Gastroesophageal sphincter (tissue), 4 donors: ENCODE measurements at regions not wholly inside any gene's neighbourhood (a gene's known extent, or its start where the extent isn't known, plus 50 kb on each side); places are given as distances from the start of the nearest gene placed in this dataset.
A peak's percentile ranks its signal among the peaks of the same experiment; 100 is the strongest.

Source experiments
- ATAC-seq: fragments of 150-250 bp; one replicate; pipeline ENCODE4 v1.9.1; 2016; ENCODE audit warnings: mild to moderate bottlenecking, moderate library complexity
- H3K27ac ChIP-seq, 4 donors: fragments of 200-600 bp; sonication (generic) in 3 of 4; 1 replicate in 3 of 4; 2 replicates in 1 of 4; pipeline ENCODE4 v1.5.1; 2016 to 2019
- H3K27me3 ChIP-seq: fragments of 200-600 bp; sonication (generic); one replicate; pipeline ENCODE4 v1.5.1; 2019
- H3K36me3 ChIP-seq, 2 donors: fragments of 200-600 bp; sonication (generic); one replicate each; pipeline ENCODE4 v1.5.1; 2019; ENCODE audit warnings: control low read depth in 1 of 2
- H3K4me1 ChIP-seq, 3 donors: fragments of 200-600 bp; sonication (generic); 1 replicate in 2 of 3; 2 replicates in 1 of 3; pipeline ENCODE4 v1.5.1; 2016 to 2019; ENCODE audit warnings: control low read depth in 2 of 3
- H3K4me3 ChIP-seq, 2 donors: fragments of 200-600 bp; sonication (generic); one replicate each; pipeline ENCODE4 v1.5.1; 2019; ENCODE audit warnings: mild to moderate bottlenecking in 1 of 2, moderate library complexity in 1 of 2
- H3K9me3 ChIP-seq, 3 donors: fragments of 200-600 bp; sonication (generic); one replicate each; pipeline ENCODE4 v1.5.1; 2017 to 2019; ENCODE audit warnings: control low read depth in 2 of 3
- EP300 ChIP-seq: sonication (generic); formaldehyde crosslinking; IDR thresholded peaks from one replicate; pipeline ENCODE4 v1.6.1; 2017; ENCODE audit warnings: antibody characterized with exemption, mild to moderate bottlenecking
- POLR2A ChIP-seq, 2 donors: fragments of 450-650 bp; IDR thresholded peaks; one replicate each; pipeline ENCODE4 v1.6.1; 2017; ENCODE audit warnings: antibody characterized with exemption in 2 of 2, mild to moderate bottlenecking in 2 of 2, moderate library complexity in 1 of 2
- POLR2AphosphoS5 ChIP-seq: sonication (generic); formaldehyde crosslinking; IDR thresholded peaks from one replicate; pipeline ENCODE4 v1.6.1; 2017; ENCODE audit warnings: antibody characterized with exemption
- WGBS, 2 donors: methylation state at CpG; one replicate each; pipeline ENCODE4 v1.1.5; 2018; ENCODE audit warnings: low coverage in 1 of 2; 5-methylcytosine and 5-hydroxymethylcytosine counted together
- TF ChIP-seq, protein P1 (sequence below), 4 experiments: fragments of 200-600 bp in 2 of 4; fragments of 450-650 bp in 2 of 4; sonication (generic) in 1 of 4; IDR thresholded peaks; one replicate each; pipeline ENCODE4 v1.5.1; 2017 to 2019; ENCODE audit warnings: antibody characterized with exemption in 4 of 4, mild to moderate bottlenecking in 2 of 4, moderate library complexity in 2 of 4

DNA sequence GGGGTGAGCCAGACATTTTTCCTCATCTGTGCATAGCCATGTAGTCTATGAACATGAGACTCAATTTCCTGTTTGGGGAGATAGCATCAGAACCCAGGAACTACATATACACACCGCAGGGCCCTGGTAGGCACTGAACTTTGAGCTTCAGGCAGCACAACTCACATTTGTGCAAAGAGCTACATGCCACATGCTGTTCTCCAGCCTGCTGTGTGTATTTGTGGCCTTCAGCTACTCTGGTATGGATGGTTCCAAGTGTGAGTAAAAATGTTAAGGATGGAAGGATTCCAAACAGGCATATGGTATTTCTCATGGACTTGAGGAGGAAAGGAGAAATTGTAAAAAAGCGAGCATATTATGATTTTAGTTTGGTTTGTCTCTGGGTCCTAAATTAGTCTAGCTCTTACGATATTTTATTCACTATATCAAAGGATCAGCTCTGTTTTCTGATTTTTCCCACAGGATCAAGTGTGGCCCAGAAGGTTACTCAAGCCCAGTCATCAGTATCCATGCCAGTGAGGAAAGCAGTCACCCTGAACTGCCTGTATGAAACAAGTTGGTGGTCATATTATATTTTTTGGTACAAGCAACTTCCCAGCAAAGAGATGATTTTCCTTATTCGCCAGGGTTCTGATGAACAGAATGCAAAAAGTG is 422.4 kb upstream of the OR4E1 start:
- ATAC-seq, result peak; percentile 72
- TF ChIP-seq POLR2A (IDR thresholded peaks at IDR 0.05) (no peak), POLR2AphosphoS5 (peak; percentile 16), EP300 (no peak)
- TF ChIP-seq, protein P1, sequence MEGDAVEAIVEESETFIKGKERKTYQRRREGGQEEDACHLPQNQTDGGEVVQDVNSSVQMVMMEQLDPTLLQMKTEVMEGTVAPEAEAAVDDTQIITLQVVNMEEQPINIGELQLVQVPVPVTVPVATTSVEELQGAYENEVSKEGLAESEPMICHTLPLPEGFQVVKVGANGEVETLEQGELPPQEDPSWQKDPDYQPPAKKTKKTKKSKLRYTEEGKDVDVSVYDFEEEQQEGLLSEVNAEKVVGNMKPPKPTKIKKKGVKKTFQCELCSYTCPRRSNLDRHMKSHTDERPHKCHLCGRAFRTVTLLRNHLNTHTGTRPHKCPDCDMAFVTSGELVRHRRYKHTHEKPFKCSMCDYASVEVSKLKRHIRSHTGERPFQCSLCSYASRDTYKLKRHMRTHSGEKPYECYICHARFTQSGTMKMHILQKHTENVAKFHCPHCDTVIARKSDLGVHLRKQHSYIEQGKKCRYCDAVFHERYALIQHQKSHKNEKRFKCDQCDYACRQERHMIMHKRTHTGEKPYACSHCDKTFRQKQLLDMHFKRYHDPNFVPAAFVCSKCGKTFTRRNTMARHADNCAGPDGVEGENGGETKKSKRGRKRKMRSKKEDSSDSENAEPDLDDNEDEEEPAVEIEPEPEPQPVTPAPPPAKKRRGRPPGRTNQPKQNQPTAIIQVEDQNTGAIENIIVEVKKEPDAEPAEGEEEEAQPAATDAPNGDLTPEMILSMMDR (IDR thresholded peaks at IDR 0.05), result no peak
- Histone ChIP-seq H3K36me3 (no peaks in the 10 kb centered on the region), H3K9me3 (no peaks in the 10 kb centered on the region), H3K4me1 (peaks cover 0 to 12% (median 0%) of the 10 kb centered on the region in 3 donors), H3K4me3 (no peak overlapping the region), H3K27me3 (no peaks in the 10 kb centered on the region), H3K27ac (peak overlapping the region; percentile 59 to 81 (median 75))
- 27 to 62% methylated on average over 3 to 4 of the region's 4 CpGs for WGBS, 2 donors

DNA sequence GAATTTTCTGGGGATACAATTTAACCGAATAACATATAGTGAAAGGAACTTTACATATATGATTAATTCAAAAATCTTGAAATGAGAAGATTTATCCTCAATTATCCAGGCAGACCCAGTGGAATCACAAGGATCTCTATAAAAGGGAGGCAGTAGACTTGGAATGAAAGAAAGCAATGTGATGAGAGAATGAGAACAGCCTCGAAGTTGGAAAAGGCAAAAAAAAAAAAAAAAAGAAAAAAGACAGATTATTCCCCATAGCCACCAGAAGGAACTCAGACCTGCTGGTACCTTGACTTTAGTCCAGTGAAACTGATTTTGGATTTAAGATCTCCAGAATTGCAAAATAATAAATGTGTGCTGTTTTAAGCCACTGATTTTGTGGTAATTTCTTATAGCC is 416.3 kb upstream of the OR4E1 start:
- H3K4me3 ChIP-seq, result no peak overlapping the region
- H3K9me3 ChIP-seq, result no peaks in the 10 kb centered on the region
- TF ChIP-seq POLR2A (IDR thresholded peaks at IDR 0.05), result no peak
- no peak for TF ChIP-seq POLR2AphosphoS5
- TF ChIP-seq EP300, result no peak
- TF ChIP-seq, protein P1 (IDR thresholded peaks at IDR 0.05), result no peak
- H3K27ac ChIP-seq, result peak overlapping the region; percentile 29 to 77 (median 72)
- no peaks in the 10 kb centered on the region for H3K36me3 ChIP-seq
- H3K27me3 ChIP-seq, result no peaks in the 10 kb centered on the region
- H3K4me1 ChIP-seq, result peaks cover 0 to 6% (median 0%) of the 10 kb centered on the region in 3 donors
- WGBS, 2 donors, result 45 to 50% methylated on average over 1 to 2 of the region's 2 CpGs
- no peak for ATAC-seq

DNA sequence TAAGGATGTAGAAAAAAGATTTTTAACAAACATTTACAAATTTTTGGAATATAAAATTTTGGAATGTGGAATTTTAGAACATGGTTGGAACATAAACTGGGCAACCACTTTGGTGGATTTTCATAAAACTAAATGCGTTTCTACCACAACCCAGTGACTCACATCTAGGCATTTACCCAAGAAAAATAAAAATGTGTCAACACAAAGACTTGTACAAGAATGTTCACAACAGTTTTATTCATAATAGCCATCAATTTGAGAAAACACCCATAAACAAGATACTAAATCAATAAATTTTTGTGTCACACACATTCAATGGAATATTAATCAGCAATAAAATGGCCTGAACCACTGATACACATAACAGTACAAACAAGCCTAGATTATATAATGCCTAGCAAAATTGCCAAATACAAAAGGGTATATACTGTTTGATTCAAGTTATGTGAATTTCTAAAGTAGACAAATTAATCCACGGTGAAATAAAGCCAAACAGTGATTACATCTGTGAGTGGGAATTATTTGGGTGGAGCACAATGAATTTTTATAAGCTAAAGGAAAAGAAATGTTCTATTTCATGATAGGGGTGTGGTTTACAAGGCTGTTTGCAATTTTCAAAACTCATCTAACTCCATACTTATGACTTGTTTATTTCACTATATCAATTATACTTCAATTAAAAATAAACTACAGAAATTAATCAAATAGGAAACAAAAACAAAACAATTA is 415.2 kb upstream of the OR4E1 start:
- Histone ChIP-seq H3K36me3 (no peaks in the 10 kb centered on the region), H3K27ac (peak overlapping the region; percentile 29 to 77 (median 72)), H3K4me3 (no peak overlapping the region), H3K27me3 (no peaks in the 10 kb centered on the region), H3K9me3 (no peaks in the 10 kb centered on the region), H3K4me1 (peaks cover 0 to 6% (median 0%) of the 10 kb centered on the region in 3 donors)
- TF ChIP-seq POLR2A (IDR thresholded peaks at IDR 0.05) (no peak), EP300 (no peak), POLR2AphosphoS5 (peak; percentile 39)
- TF ChIP-seq, protein P1 (IDR thresholded peaks at IDR 0.05), result no peak
- peak; percentile 84 for ATAC-seq
- 19 to 47% methylated on average over 2 of the region's 2 CpGs for WGBS, 2 donors

DNA sequence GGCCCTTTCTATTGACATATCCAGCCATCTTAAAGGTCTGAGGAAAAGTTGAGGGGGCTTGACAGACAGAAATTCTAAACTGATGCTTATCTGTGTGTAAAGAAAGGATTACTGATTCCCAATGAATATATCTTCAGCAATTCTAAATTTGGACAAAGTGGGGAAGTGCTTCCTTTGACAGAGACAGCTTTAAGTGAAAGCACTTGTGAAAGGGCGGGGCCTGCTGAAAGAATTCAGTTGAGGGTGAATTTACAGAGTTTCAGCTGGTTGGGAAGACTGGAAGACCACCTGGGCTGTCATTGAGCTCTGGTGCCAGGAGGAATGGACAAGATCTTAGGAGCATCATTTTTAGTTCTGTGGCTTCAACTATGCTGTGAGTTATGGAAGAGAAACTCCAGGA is 412.5 kb upstream of the OR4E1 start:
- ATAC-seq, result no peak
- Histone ChIP-seq H3K4me1 (peaks cover 0 to 6% (median 0%) of the 10 kb centered on the region in 3 donors), H3K9me3 (no peaks in the 10 kb centered on the region), H3K4me3 (no peak overlapping the region), H3K36me3 (no peaks in the 10 kb centered on the region), H3K27ac (peak overlapping the region in 2 of 4 donors; percentile 9 to 53), H3K27me3 (no peaks in the 10 kb centered on the region)
- TF ChIP-seq, protein P1 (IDR thresholded peaks at IDR 0.05), result no peak
- TF ChIP-seq POLR2A (IDR thresholded peaks at IDR 0.05), result no peak
- TF ChIP-seq POLR2AphosphoS5, result no peak
- no peak for TF ChIP-seq EP300
- WGBS, 2 donors, result 71% methylated on average over 1 of the region's 1 CpG; no CpG with 5 or more reads in 1 of the 2 donors
